PC-9 (cell line): ENCODE measurements at regions not wholly inside any gene's neighbourhood (a gene's known extent, or its start where the extent isn't known, plus 50 kb on each side); places are given as distances from the start of the nearest gene placed in this dataset.

Source experiments
- BruUV-seq: library from RNA; stranded (reverse); fragments of 400-500 nt; replicated peaks from 2 replicates; lab custom pipeline; 2021; lab: Mats Ljungman, UMichigan
- CTCF ChIA-PET: fragments of 300-600 bp; sonication (Branson Sonifier 250); formaldehyde crosslinking; loops from one replicate; lab custom pipeline; 2022; ENCODE audit warnings: antibody characterized with exemption; lab: Charles Lee
- POLR2A ChIA-PET: fragments of 300-600 bp; sonication (Branson Sonifier 250); formaldehyde crosslinking; loops from one replicate; lab custom pipeline; 2022; ENCODE audit warnings: antibody characterized with exemption; ENCODE audit not compliant: unreplicated experiment; lab: Charles Lee
- DNase-seq, 2 experiments: peaks; one replicate each; pipeline versions ENCODE4 v3.0.0 to v3.0.0-alpha.2; 2015 to 2022; ENCODE audit warnings: mixed read lengths in 1 of 2
- H2AFZ ChIP-seq: fragments of 200-600 bp; sonication (generic); 2 replicates; pipeline ENCODE4 v1.8.1; 2017; ENCODE audit warnings: antibody characterized with exemption
- H3F3A ChIP-seq: fragments of 200-600 bp; sonication (generic); 2 replicates; pipeline ENCODE4 v1.8.1; 2017; ENCODE audit warnings: antibody characterized with exemption, mild to moderate bottlenecking, low read depth; ENCODE audit not compliant: insufficient read depth
- H3K27ac ChIP-seq: fragments of 200-600 bp; sonication (generic); 2 replicates; pipeline ENCODE4 v1.6.1; 2016; ENCODE audit warnings: mixed run types
- H3K27me3 ChIP-seq: fragments of 200-600 bp; sonication (generic); 2 replicates; pipeline ENCODE4 v1.6.1; 2016; ENCODE audit warnings: low read depth, mixed run types; ENCODE audit not compliant: insufficient read depth
- H3K36me3 ChIP-seq: fragments of 200-600 bp; sonication (generic); 2 replicates; pipeline ENCODE4 v1.6.1; 2016; ENCODE audit warnings: low read depth, mixed run types
- H3K4me1 ChIP-seq: fragments of 200-600 bp; sonication (generic); replicated peaks from 2 replicates; pipeline ENCODE4 v1.6.1; 2016; ENCODE audit warnings: mixed run types; ENCODE audit not compliant: insufficient read depth
- H3K4me2 ChIP-seq: fragments of 200-600 bp; sonication (generic); 2 replicates; pipeline ENCODE4 v1.6.1; 2017; ENCODE audit warnings: mixed run types
- H3K4me3 ChIP-seq: fragments of 200-600 bp; sonication (generic); 2 replicates; pipeline ENCODE4 v1.6.1; 2016; ENCODE audit warnings: mixed run types
- H3K79me2 ChIP-seq: fragments of 200-600 bp; sonication (generic); 2 replicates; pipeline ENCODE4 v1.6.1; 2017; ENCODE audit warnings: low read depth, mixed run types
- H3K9me2 ChIP-seq: fragments of 200-600 bp; sonication (generic); 2 replicates; pipeline ENCODE4 v1.8.1; 2017; ENCODE audit warnings: mild to moderate bottlenecking; ENCODE audit not compliant: insufficient read depth
- H3K9me3 ChIP-seq: fragments of 200-600 bp; sonication (generic); 2 replicates; pipeline ENCODE4 v1.8.1; 2016; ENCODE audit warnings: low read depth; ENCODE audit not compliant: insufficient read depth
- H4K20me1 ChIP-seq: fragments of 200-600 bp; sonication (generic); 2 replicates; pipeline ENCODE4 v1.8.1; 2017; ENCODE audit not compliant: insufficient read depth
- EZH2 ChIP-seq: fragments of 200-600 bp; sonication (generic); IDR thresholded peaks from 2 replicates; pipeline ENCODE4 v1.8.0; 2017; ENCODE audit warnings: antibody characterized with exemption, low read depth
- intact Hi-C: fragments of 100-400 bp; cut with micrococcal nuclease; formaldehyde crosslinking; loops from one replicate; pipeline ENCODE4 v1.10.0; 2022; ENCODE audit not compliant: unreplicated experiment
- TF ChIP-seq, protein P1 (sequence below): fragments of 200-600 bp; sonication (generic); conservative IDR thresholded peaks from 2 replicates; pipeline ENCODE4 v1.6.1; 2017; ENCODE audit warnings: mixed run types, antibody characterized with exemption, mild to moderate bottlenecking, moderate library complexity

DNA sequence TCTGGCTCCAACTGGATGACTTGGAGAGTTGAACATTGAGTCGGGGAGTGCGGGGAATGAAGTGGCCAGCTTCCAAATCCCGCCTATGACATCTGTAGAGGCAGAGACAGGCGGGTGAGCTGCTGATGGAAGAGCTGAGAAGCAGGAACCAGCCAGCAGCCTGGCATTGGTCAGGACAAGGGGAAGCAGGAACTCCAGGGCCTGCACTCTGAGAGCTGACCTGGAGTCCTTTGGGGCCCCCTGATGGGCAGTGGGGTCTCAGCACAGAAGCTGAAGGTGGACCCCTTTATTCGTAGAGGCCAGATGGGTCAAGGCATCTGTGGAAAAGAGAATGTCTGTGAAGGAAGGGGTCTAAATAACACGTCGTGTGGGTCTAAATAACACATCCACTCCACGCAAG is 57.0 kb downstream of the SEC61G start:
- peaks cover 3% of the 10 kb centered on the region; the same call in 1 of the 2 replicates for H3K9me3 ChIP-seq
- H2AFZ ChIP-seq: no peak overlapping the region
- H3K4me2 ChIP-seq: no peak overlapping the region
- no peaks in the 10 kb centered on the region for H3K36me3 ChIP-seq
- H3K27me3 ChIP-seq: peaks cover 61% of the 10 kb centered on the region
- H4K20me1 ChIP-seq: no peaks in the 10 kb centered on the region
- CTCF ChIA-PET: no interaction called here
- no peaks in the 10 kb centered on the region for H3K79me2 ChIP-seq
- TF ChIP-seq, protein P1, sequence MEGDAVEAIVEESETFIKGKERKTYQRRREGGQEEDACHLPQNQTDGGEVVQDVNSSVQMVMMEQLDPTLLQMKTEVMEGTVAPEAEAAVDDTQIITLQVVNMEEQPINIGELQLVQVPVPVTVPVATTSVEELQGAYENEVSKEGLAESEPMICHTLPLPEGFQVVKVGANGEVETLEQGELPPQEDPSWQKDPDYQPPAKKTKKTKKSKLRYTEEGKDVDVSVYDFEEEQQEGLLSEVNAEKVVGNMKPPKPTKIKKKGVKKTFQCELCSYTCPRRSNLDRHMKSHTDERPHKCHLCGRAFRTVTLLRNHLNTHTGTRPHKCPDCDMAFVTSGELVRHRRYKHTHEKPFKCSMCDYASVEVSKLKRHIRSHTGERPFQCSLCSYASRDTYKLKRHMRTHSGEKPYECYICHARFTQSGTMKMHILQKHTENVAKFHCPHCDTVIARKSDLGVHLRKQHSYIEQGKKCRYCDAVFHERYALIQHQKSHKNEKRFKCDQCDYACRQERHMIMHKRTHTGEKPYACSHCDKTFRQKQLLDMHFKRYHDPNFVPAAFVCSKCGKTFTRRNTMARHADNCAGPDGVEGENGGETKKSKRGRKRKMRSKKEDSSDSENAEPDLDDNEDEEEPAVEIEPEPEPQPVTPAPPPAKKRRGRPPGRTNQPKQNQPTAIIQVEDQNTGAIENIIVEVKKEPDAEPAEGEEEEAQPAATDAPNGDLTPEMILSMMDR: no peak
- TF ChIP-seq EZH2: no peak
- no peaks in the 10 kb centered on the region for H3F3A ChIP-seq
- no peak for DNase-seq
- no peak overlapping the region for H3K27ac ChIP-seq
- POLR2A ChIA-PET: no interaction called here
- no peak overlapping the region for H3K4me3 ChIP-seq
- H3K9me2 ChIP-seq: no peaks in the 10 kb centered on the region
- no peaks in the 10 kb centered on the region for H3K4me1 ChIP-seq
- intact Hi-C loops: no loop called here
- BruUV-seq: no TSS peak

DNA sequence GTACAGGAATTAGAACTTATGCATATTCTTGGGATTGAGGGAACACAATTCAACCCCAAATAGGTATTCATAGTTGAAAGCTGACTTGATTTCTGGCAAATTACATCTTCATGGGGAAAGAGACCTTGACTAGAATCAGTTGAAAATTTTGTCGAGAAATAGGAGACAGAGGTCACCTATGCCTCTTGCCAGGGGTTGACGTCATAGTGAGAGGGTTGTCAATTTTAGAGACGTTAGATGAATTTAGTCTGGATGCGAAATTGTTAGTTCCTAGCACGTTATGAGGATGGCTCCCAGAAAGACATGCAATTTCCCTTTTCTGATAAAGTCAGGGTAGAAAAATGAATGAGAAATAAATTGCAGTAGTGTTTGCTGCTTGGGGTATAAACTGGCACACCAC is 59.3 kb downstream of the SEC61G start:
- H3K27me3 ChIP-seq: peaks cover 66% of the 10 kb centered on the region
- ChIA-PET POLR2A (no interaction called here), CTCF (no interaction called here)
- no peaks in the 10 kb centered on the region for H3F3A ChIP-seq
- no peaks in the 10 kb centered on the region for H3K79me2 ChIP-seq
- intact Hi-C loops: no loop called here
- no peaks in the 10 kb centered on the region for H3K9me3 ChIP-seq
- H4K20me1 ChIP-seq: no peaks in the 10 kb centered on the region
- no peaks in the 10 kb centered on the region for H3K4me1 ChIP-seq
- H2AFZ ChIP-seq: no peak overlapping the region
- no peak for TF ChIP-seq EZH2
- TF ChIP-seq, protein P1: no peak
- no peaks in the 10 kb centered on the region for H3K9me2 ChIP-seq
- no peak overlapping the region for H3K4me3 ChIP-seq
- H3K4me2 ChIP-seq: no peak overlapping the region
- no peak for DNase-seq
- no peak overlapping the region for H3K27ac ChIP-seq
- H3K36me3 ChIP-seq: no peaks in the 10 kb centered on the region
- no TSS peak for BruUV-seq

DNA sequence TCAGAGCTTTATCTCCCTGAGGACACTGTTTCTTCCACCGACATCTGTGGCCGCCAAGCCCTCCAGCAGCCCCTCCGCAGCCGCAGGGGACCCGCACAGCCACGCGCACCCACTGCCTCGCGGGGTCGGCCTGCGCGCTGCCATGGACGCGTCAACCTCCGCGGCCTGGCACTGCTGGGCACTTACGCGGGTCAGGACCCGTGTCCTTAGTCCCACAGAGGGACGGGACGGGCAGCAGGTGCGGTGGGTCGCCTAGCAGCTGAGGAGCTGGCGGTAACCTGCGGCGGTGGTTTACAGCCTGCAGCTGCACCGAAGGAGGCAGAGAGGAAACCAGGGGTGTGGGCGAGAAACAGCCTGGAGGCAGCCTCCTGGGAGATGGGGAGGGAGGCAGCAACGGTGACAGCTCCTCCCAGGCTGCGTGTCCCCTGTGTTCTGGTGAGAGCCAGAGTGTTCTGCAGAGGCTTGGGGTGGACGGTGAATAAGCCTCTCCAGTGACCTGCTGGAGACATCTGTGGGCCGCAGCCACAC is 61.3 kb downstream of the SEC61G start:
- no peak for TF ChIP-seq EZH2
- TF ChIP-seq, protein P1: no peak
- CTCF ChIA-PET: no interaction called here
- Histone ChIP-seq H3K4me2 (no peak overlapping the region), H3K4me1 (no peaks in the 10 kb centered on the region), H3K79me2 (no peaks in the 10 kb centered on the region), H4K20me1 (no peaks in the 10 kb centered on the region), H3F3A (no peaks in the 10 kb centered on the region), H3K27ac (no peak overlapping the region), H3K4me3 (no peak overlapping the region), H3K27me3 (peaks cover 62% of the 10 kb centered on the region), H3K9me2 (no peaks in the 10 kb centered on the region), H3K36me3 (no peaks in the 10 kb centered on the region), H2AFZ (no peak overlapping the region), H3K9me3 (no peaks in the 10 kb centered on the region)
- BruUV-seq: no TSS peak
- no peak for DNase-seq
- intact Hi-C loops: no loop called here
- POLR2A ChIA-PET: no interaction called here
